Transverse colon (tissue), 4 donors: ENCODE measurements at regions not wholly inside any gene's neighbourhood (a gene's known extent, or its start where the extent isn't known, plus 50 kb on each side); places are given as distances from the start of the nearest gene placed in this dataset.

Experiments used
- DNase-seq: peaks from one replicate; pipeline ENCODE4 v3.0.0-alpha.2; 2019
- H3K27ac ChIP-seq, 4 donors: fragments of 200-600 bp; sonication (generic); 2 replicates each; pipeline ENCODE4 v1.5.1; 2016 to 2018; ENCODE audit warnings: inconsistent platforms in 4 of 4
- H3K27me3 ChIP-seq: fragments of 200-600 bp; sonication (generic); 2 replicates; pipeline ENCODE4 v1.5.1; 2017; ENCODE audit warnings: inconsistent platforms
- H3K36me3 ChIP-seq, 4 donors: fragments of 200-600 bp; sonication (generic); 2 replicates each; pipeline ENCODE4 v1.5.1; 2017 to 2019; ENCODE audit warnings: inconsistent platforms in 4 of 4
- H3K4me1 ChIP-seq, 4 donors: fragments of 200-600 bp; sonication (generic); 2 replicates each; pipeline ENCODE4 v1.5.1; 2017 to 2020; ENCODE audit warnings: inconsistent platforms in 4 of 4
- H3K4me3 ChIP-seq, 4 donors: fragments of 200-600 bp; sonication (generic); 1 replicate in 1 of 4; 2 replicates in 3 of 4; pipeline versions ENCODE4 v1.5.1 to v1.6.1; 2017 to 2019; ENCODE audit warnings: inconsistent platforms in 4 of 4
- H3K9me3 ChIP-seq, 2 donors: fragments of 200-600 bp; sonication (generic); 2 replicates each; pipeline ENCODE4 v1.5.1; 2017 to 2019; ENCODE audit warnings: inconsistent platforms in 2 of 2
- CTCF ChIP-seq, 5 experiments: fragments of 200-600 bp in 3 of 5; fragments of 450-650 bp in 2 of 5; sonication (generic) in 3 of 5; IDR thresholded peaks; 1 replicate in 2 of 5; 2 replicates in 3 of 5; pipeline ENCODE4 v1.5.1; 2016 to 2017; ENCODE audit warnings: antibody characterized with exemption in 5 of 5, inconsistent platforms in 3 of 5, mild to moderate bottlenecking in 2 of 5, moderate library complexity in 1 of 5
- EP300 ChIP-seq: sonication (generic); formaldehyde crosslinking; IDR thresholded peaks from one replicate; pipeline ENCODE4 v1.6.1; 2017; ENCODE audit warnings: antibody characterized with exemption, low read depth
- POLR2A ChIP-seq: fragments of 450-650 bp; IDR thresholded peaks from one replicate; pipeline ENCODE4 v1.6.1; 2016; ENCODE audit warnings: antibody characterized with exemption, mild to moderate bottlenecking, moderate library complexity
- POLR2AphosphoS5 ChIP-seq, 3 donors: sonication (generic); formaldehyde crosslinking; IDR thresholded peaks; one replicate each; pipeline ENCODE4 v1.6.1; 2016; ENCODE audit warnings: antibody characterized with exemption in 3 of 3
- WGBS, 2 donors: methylation state at CpG; one replicate each; pipeline ENCODE4 v1.1.5; 2018; ENCODE audit warnings: low coverage in 1 of 2; 5-methylcytosine and 5-hydroxymethylcytosine counted together
- in situ Hi-C, 4 donors: fragments of 200-750 bp; cut with MboI; loops; one replicate each; pipeline versions ENCODE4 v1.15.0 to v1.15.1; 2017; ENCODE audit warnings: low sequenced_read_pairs in 3 of 4, low pct_ligation_motif_present in 1 of 4, low pct_unique_long_range_greater_than_20kb in 1 of 4
- intact Hi-C: fragments of 100-400 bp; cut with DNase I; formaldehyde crosslinking; loops from one replicate; pipeline ENCODE4 v1.15.1; 2023; ENCODE audit warnings: low total_unique reads

GRCh38 chr5:145708169-145708568 lies 127.0 kb downstream of the PRELID2 start:
- H3K36me3 ChIP-seq = no peaks in the 10 kb centered on the region
- H3K4me3 ChIP-seq = no peak overlapping the region
- in situ Hi-C loops = no loop called here
- TF ChIP-seq CTCF (IDR thresholded peaks at IDR 0.05) (no peak), POLR2AphosphoS5 (IDR thresholded peaks at IDR 0.05) (no peak), EP300 (no peak), POLR2A (no peak)
- no peak overlapping the region for H3K27ac ChIP-seq
- no peaks in the 10 kb centered on the region for H3K9me3 ChIP-seq
- H3K27me3 ChIP-seq = no peaks in the 10 kb centered on the region
- intact Hi-C loops = no loop called here
- no peak for DNase-seq
- no peaks in the 10 kb centered on the region for H3K4me1 ChIP-seq

- intact Hi-C loops (no loop called here), in situ Hi-C loops (no loop called here)
- Histone ChIP-seq H3K27me3 (no peaks in the 10 kb centered on the region), H3K36me3 (no peaks in the 10 kb centered on the region), H3K4me3 (no peak overlapping the region), H3K9me3 (no peaks in the 10 kb centered on the region), H3K27ac (no peak overlapping the region), H3K4me1 (no peaks in the 10 kb centered on the region)
- TF ChIP-seq CTCF (IDR thresholded peaks at IDR 0.05) = no peak
- no peak for TF ChIP-seq EP300
- no peak for TF ChIP-seq POLR2A
- no peak for TF ChIP-seq POLR2AphosphoS5 (IDR thresholded peaks at IDR 0.05)
- DNase-seq = no peak
- WGBS, 2 donors = 83 to 91% methylated on average over 3 of the region's 3 CpGs
These were observed 130.4 kb downstream of the PRELID2 start for GRCh38 chr5:145704724-145705123.

GRCh38 chr5:145703856-145704255 lies 131.3 kb downstream of the PRELID2 start:
- Histone ChIP-seq H3K36me3 (no peaks in the 10 kb centered on the region), H3K9me3 (no peaks in the 10 kb centered on the region), H3K27ac (no peak overlapping the region), H3K4me3 (no peak overlapping the region), H3K27me3 (no peaks in the 10 kb centered on the region), H3K4me1 (no peaks in the 10 kb centered on the region)
- no peak for DNase-seq
- intact Hi-C loops (no loop called here), in situ Hi-C loops (no loop called here)
- WGBS, 2 donors = 89 to 90% methylated on average over 1 to 4 of the region's 4 CpGs
- no peak for TF ChIP-seq EP300
- no peak for TF ChIP-seq POLR2AphosphoS5 (IDR thresholded peaks at IDR 0.05)

- Histone ChIP-seq H3K4me3 (no peak overlapping the region), H3K36me3 (no peaks in the 10 kb centered on the region), H3K27me3 (no peaks in the 10 kb centered on the region), H3K4me1 (no peaks in the 10 kb centered on the region), H3K9me3 (no peaks in the 10 kb centered on the region), H3K27ac (no peak overlapping the region)
- TF ChIP-seq CTCF (IDR thresholded peaks at IDR 0.05) (no peak), EP300 (no peak), POLR2A (no peak), POLR2AphosphoS5 (IDR thresholded peaks at IDR 0.05) (no peak)
- DNase-seq = no peak
- in situ Hi-C loops = no loop called here
- intact Hi-C loops = no loop called here
- WGBS, 2 donors = 83 to 87% methylated on average over 3 of the region's 3 CpGs
These were observed 133.7 kb downstream of the PRELID2 start for GRCh38 chr5:145701404-145701803.

- H3K27ac ChIP-seq = no peak overlapping the region
- H3K4me3 ChIP-seq = no peak overlapping the region
- no peak for DNase-seq
- H3K27me3 ChIP-seq = no peaks in the 10 kb centered on the region
- H3K36me3 ChIP-seq = no peaks in the 10 kb centered on the region
- intact Hi-C loops = no loop called here
- no peaks in the 10 kb centered on the region for H3K4me1 ChIP-seq
- TF ChIP-seq EP300 (no peak), POLR2AphosphoS5 (IDR thresholded peaks at IDR 0.05) (no peak), CTCF (IDR thresholded peaks at IDR 0.05) (no peak), POLR2A (no peak)
- WGBS, 2 donors = 68 to 85% methylated on average over 2 of the region's 2 CpGs
- H3K9me3 ChIP-seq = no peaks in the 10 kb centered on the region
- in situ Hi-C loops = loop anchor here in 2 of 4 donors (25.0 kb wide), 1 partner anchor 362 kb away; no protein-coding TSS in a partner anchor
These were observed 135.3 kb downstream of the PRELID2 start for GRCh38 chr5:145699846-145700245.
